GM12878 (cell line): ENCODE measurements at regions not wholly inside any gene's neighbourhood (a gene's known extent, or its start where the extent isn't known, plus 50 kb on each side); places are given as distances from the start of the nearest gene placed in this dataset.

Source experiments
- ATAC-seq: fragments of 200-7000 bp; cut with Tn5 transposase; 3 replicates; pipeline ENCODE4 v1.9.1; 2020; ENCODE audit warnings: mild to moderate bottlenecking, moderate library complexity
- BruUV-seq: library from RNA; stranded (reverse); fragments of 400-500 nt; replicated peaks from 2 replicates; lab custom pipeline; 2021; lab: Mats Ljungman, UMichigan
- CTCF ChIA-PET: fragments of 300-600 bp; sonication (Branson Sonifier 250); formaldehyde crosslinking; extraction: SDS; loops from one replicate; lab custom pipeline; 2021; ENCODE audit warnings: inconsistent platforms; lab: Yijun Ruan, JAX
- POLR2A ChIA-PET: fragments of 350-600 bp; formaldehyde crosslinking; extraction: SDS; loops from one replicate; lab custom pipeline; 2021; ENCODE audit warnings: inconsistent platforms; lab: Charles Lee
- RAD21 ChIA-PET: fragments of 300-600 bp; sonication (Branson Sonifier 250); formaldehyde crosslinking; loops from one replicate; lab custom pipeline; 2023; ENCODE audit warnings: antibody characterized with exemption; ENCODE audit not compliant: unreplicated experiment; lab: Charles Lee
- SMC1A ChIA-PET: fragments of 300-600 bp; sonication (Branson Sonifier 250); formaldehyde crosslinking; loops from one replicate; lab custom pipeline; 2023; ENCODE audit not compliant: unreplicated experiment, uncharacterized antibody; lab: Charles Lee
- DNase-seq: peaks from one replicate; pipeline ENCODE4 v3.0.0-alpha.2; 2011; ENCODE audit warnings: low read depth, low spot score
- FAIRE-seq: peaks from 3 replicates; lab custom pipeline; 2011; peaks lifted over from hg19 to GRCh38; lab: Jason Lieb, UNC
- H2AFZ ChIP-seq: 2 replicates; pipeline ENCODE4 v1.6.0; 2011; ENCODE audit warnings: low read depth, low read length, control low read depth; ENCODE audit not compliant: control insufficient read depth
- H3K27ac ChIP-seq: 2 replicates; pipeline ENCODE4 v1.5.1; 2011; ENCODE audit warnings: control low read depth; ENCODE audit not compliant: control insufficient read depth, insufficient read depth
- H3K27me3 ChIP-seq, 2 experiments: replicated peaks in 1 of 2; 2 replicates each; pipeline versions ENCODE4 v1.6.0 to v1.6.1; 2011; ENCODE audit warnings: low read length in 1 of 2; ENCODE audit not compliant: control insufficient read depth in 2 of 2, insufficient read depth in 2 of 2
- H3K36me3 ChIP-seq, 2 experiments: 2 replicates each; pipeline ENCODE4 v1.5.1; 2011; ENCODE audit warnings: low read length in 1 of 2; ENCODE audit not compliant: control insufficient read depth in 2 of 2, insufficient read depth in 2 of 2
- H3K4me1 ChIP-seq: 2 replicates; pipeline ENCODE4 v1.6.1; 2011; ENCODE audit warnings: mild to moderate bottlenecking, low read length, moderate library complexity, mixed read lengths; ENCODE audit not compliant: control insufficient read depth, insufficient read depth
- H3K4me2 ChIP-seq: 2 replicates; pipeline ENCODE4 v1.6.0; 2011; ENCODE audit warnings: control low read depth; ENCODE audit not compliant: control insufficient read depth, insufficient read depth
- H3K4me3 ChIP-seq: fragments of 200-600 bp; sonication (generic); 2 replicates; pipeline ENCODE4 v1.5.1; 2016
- H3K79me2 ChIP-seq: 2 replicates; pipeline ENCODE4 v1.6.0; 2011; ENCODE audit warnings: low read length; ENCODE audit not compliant: control insufficient read depth, insufficient read depth
- H3K9ac ChIP-seq: 2 replicates; pipeline ENCODE4 v1.8.0; 2011; ENCODE audit warnings: low read length, control low read depth, mixed read lengths; ENCODE audit not compliant: control insufficient read depth, insufficient read depth
- H3K9me3 ChIP-seq: replicated peaks from 3 replicates; pipeline ENCODE4 v1.5.1; 2011; ENCODE audit warnings: mild to moderate bottlenecking, low read length; ENCODE audit not compliant: control insufficient read depth, insufficient read depth
- H4K20me1 ChIP-seq: 2 replicates; pipeline ENCODE4 v1.6.0; 2011; ENCODE audit not compliant: control insufficient read depth, insufficient read depth
- EGR1 ChIP-seq, 2 experiments: IDR thresholded peaks; 1 replicate in 1 of 2; 2 replicates in 1 of 2; pipeline ENCODE4 v1.6.1; 2011 to 2012; ENCODE audit warnings: low read depth in 2 of 2, low read length in 2 of 2, borderline replicate concordance in 1 of 2, mild to moderate bottlenecking in 1 of 2, moderate library complexity in 1 of 2
- ESRRA ChIP-seq: IDR thresholded peaks from 2 replicates; pipeline ENCODE4 v1.6.1; 2012; ENCODE audit warnings: mild to moderate bottlenecking, low read length, improper control_type of control experiment
- RCOR1 ChIP-seq: conservative IDR thresholded peaks from 2 replicates; pipeline ENCODE4 v1.6.1; 2012; ENCODE audit warnings: low read depth, low read length, improper control_type of control experiment
- RFX5 ChIP-seq: IDR thresholded peaks from 2 replicates; pipeline ENCODE4 v1.6.1; 2011; ENCODE audit warnings: low read depth, low read length, improper control_type of control experiment
- RUNX3 ChIP-seq: IDR thresholded peaks from 2 replicates; pipeline ENCODE4 v1.6.1; 2012; ENCODE audit warnings: low read length, inconsistent platforms
- SPI1 ChIP-seq: IDR thresholded peaks from 2 replicates; pipeline ENCODE4 v1.6.1; 2011; ENCODE audit warnings: low read depth, mild to moderate bottlenecking, low read length, moderate library complexity, borderline replicate concordance; ENCODE audit not compliant: insufficient read depth
- TCF12 ChIP-seq: IDR thresholded peaks from 2 replicates; pipeline ENCODE4 v1.6.1; 2011; ENCODE audit warnings: low read depth, mild to moderate bottlenecking, low read length
- WGBS: methylation state at CpG from one replicate; pipeline ENCODE4 v1.1.6; 2016; ENCODE audit warnings: low lambda C conversion rate; ENCODE audit not compliant: insufficient replicate concordance, insufficient coverage; ENCODE audit errors: missing lambda C conversion rate; 5-methylcytosine and 5-hydroxymethylcytosine counted together
- in situ Hi-C: fragments of 300-500 bp; cut with MboI; formaldehyde crosslinking; loops from 9 replicates; pipeline ENCODE4 v1.14.3; 2018; ENCODE audit warnings: mixed read lengths
- intact Hi-C: fragments of 100-400 bp; cut with micrococcal nuclease; formaldehyde crosslinking; loops from one replicate; pipeline ENCODE4 v1.14.2; 2022; ENCODE audit not compliant: unreplicated experiment
- TF ChIP-seq, protein P1 (sequence below): IDR thresholded peaks from 2 replicates; pipeline ENCODE4 v1.6.1; 2011; ENCODE audit warnings: borderline replicate concordance, low read depth, mild to moderate bottlenecking, moderate library complexity, low read length; ENCODE audit not compliant: insufficient read depth, poor library complexity, severe bottlenecking

DNA sequence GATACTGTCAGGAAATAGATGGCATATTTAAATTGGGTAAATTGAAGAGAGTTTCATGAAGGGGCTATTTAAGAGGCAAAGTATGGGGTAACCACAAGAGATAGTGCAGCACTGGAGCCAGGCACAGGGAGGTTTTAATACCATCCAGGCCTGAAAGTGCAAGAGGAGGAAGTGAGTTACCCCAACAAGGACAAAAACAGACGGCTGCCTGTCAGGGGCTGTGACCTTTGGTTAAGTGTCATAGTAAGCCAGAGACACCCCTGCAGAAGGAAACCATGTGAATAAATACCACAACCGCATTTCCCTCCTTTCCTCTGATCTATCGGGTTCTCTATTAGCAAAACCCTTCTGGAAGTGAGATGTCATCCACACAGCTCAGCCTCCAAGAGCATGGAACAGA lies 122.0 kb upstream of the DHRS4 start:
- ATAC-seq (no peak), DNase-seq (no peak), FAIRE-seq (no peak)
- Histone ChIP-seq H2AFZ (no peak overlapping the region), H3K79me2 (no peaks in the 10 kb centered on the region), H3K9me3 (no peaks in the 10 kb centered on the region), H3K4me3 (no peak overlapping the region), H3K36me3 (no peaks in the 10 kb centered on the region), H3K4me2 (no peak overlapping the region), H3K27ac (no peak overlapping the region), H3K9ac (no peak overlapping the region), H4K20me1 (no peaks in the 10 kb centered on the region), H3K27me3 (no peaks in the 10 kb centered on the region; a peak in 2 of 4 replicates), H3K4me1 (no peaks in the 10 kb centered on the region)
- TF ChIP-seq, protein P1, sequence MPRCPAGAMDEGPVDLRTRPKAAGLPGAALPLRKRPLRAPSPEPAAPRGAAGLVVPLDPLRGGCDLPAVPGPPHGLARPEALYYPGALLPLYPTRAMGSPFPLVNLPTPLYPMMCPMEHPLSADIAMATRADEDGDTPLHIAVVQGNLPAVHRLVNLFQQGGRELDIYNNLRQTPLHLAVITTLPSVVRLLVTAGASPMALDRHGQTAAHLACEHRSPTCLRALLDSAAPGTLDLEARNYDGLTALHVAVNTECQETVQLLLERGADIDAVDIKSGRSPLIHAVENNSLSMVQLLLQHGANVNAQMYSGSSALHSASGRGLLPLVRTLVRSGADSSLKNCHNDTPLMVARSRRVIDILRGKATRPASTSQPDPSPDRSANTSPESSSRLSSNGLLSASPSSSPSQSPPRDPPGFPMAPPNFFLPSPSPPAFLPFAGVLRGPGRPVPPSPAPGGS: no peak
- TF ChIP-seq RFX5 (no peak), EGR1 (IDR thresholded peaks at IDR 0.05; ENCODE audit: borderline replicate concordance in 1 of 2, low read depth in 2 of 2, low read length in 2 of 2) (no peak), TCF12 (no peak), SPI1 (peak; percentile 19; the same call in 1 of the 2 replicates), RCOR1 (no peak), ESRRA (no peak), RUNX3 (no peak)
- ChIA-PET POLR2A (no interaction called here), SMC1A (no interaction called here), RAD21 (no interaction called here), CTCF (no interaction called here)
- no TSS peak for BruUV-seq
- in situ Hi-C loops (no loop called here), intact Hi-C loops (no loop called here)
- WGBS: 3% methylated on average over 3 of the region's 3 CpGs
